SKM-1 treated with dmso at 0.1 percent for 144 hours (cell line): ENCODE measurements at regions not wholly inside any gene's neighbourhood (a gene's known extent, or its start where the extent isn't known, plus 50 kb on each side); places are given as distances from the start of the nearest gene placed in this dataset.
"Not testable (repeated sequence)": the region's sequence is repeated elsewhere in the genome, so short reads cannot be mapped to it uniquely, and the experiment has no call there.

Experiments used
- DNase-seq: peaks from one replicate; lab custom pipeline; 2025; ENCODE audit not compliant: unreplicated experiment; lab: John Stamatoyannopoulos, UW

- not testable (repeated sequence) for DNase-seq
These were observed 126.2 kb downstream of the MTERF1 start for GRCh38 chr7:91754280-91754679.

GRCh38 chr7:91755121-91755520, 125.4 kb downstream of the MTERF1 start:
- DNase-seq = not testable (repeated sequence)

GRCh38 chr7:91759205-91759863, 121.2 kb downstream of the MTERF1 start:
- no peak for DNase-seq

GRCh38 chr7:91767820-91768219, 112.7 kb downstream of the MTERF1 start:
- DNase-seq = no peak

- DNase-seq = no peak
These were observed 109.1 kb downstream of the MTERF1 start for GRCh38 chr7:91771394-91771793.

- DNase-seq = no peak
These were observed 108.3 kb downstream of the MTERF1 start for GRCh38 chr7:91771921-91772815.

GRCh38 chr7:91776171-91776570, 104.3 kb downstream of the MTERF1 start:
- no peak for DNase-seq

DNA sequence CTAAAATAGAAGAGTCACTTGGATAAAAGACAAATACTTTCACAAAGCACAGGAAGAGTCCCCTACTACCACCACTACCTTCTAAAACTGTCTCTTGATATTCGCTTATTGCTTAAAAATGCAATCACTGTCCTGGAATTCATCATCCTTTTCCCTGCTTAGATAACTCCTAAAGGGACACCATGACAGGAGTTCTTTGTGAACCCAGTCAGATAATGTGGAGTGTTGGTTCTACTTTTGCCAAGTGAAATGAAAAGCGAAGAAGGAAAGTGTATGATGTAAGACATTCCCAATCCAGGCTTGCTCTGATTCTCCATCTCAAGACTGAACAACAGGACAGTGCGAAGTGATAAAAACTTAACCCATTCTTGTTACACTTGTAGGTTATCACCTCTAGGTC, 103.0 kb downstream of the MTERF1 start:
- DNase-seq = no peak

- no peak for DNase-seq
These were observed 102.1 kb downstream of the MTERF1 start for GRCh38 chr7:91778416-91778815.

- no peak for DNase-seq
These were observed 100.0 kb downstream of the MTERF1 start for GRCh38 chr7:91780521-91780920.

DNA sequence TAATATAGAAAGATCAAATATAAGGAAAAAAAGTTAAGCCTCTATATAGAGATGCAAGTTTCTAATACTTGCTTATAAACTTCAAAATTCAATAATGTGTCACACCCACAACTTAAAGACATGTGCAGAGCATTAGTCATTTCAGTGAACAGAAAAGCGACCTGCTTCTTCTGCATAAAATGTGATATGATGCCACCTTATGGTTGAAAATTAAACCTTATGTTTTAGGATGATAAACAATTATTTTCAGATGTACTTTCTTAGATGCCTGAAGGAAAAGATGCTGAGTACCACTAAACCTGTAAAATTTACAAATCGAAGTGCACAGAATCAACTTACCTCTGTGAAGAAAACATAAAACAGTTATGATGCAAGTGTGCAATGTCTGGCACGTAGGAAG, 96.0 kb downstream of the MTERF1 start:
- no peak for DNase-seq

- no peak for DNase-seq
These were observed 92.6 kb downstream of the MTERF1 start for GRCh38 chr7:91787931-91788330.

DNA sequence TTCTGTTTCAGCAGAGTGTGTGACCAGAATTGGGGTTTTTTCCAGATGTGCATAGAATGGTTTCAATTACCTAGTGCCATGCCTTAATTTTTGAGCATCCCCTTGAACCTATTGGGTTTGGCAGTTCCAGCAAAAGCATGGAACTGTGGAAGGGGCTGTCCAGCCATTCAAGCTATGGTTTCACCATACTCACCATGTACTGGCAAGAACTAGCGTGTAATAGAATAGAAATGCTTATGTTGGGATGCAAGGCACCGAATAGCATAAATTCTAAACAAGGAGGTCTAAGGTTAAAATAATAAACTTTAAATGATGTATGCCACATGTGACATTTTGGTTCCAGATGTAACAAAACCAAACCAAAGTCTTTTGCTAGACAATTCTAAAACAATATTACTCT, 91.4 kb downstream of the MTERF1 start:
- DNase-seq = no peak

GRCh38 chr7:91789558-91789957, 90.9 kb downstream of the MTERF1 start:
- DNase-seq = no peak

DNA sequence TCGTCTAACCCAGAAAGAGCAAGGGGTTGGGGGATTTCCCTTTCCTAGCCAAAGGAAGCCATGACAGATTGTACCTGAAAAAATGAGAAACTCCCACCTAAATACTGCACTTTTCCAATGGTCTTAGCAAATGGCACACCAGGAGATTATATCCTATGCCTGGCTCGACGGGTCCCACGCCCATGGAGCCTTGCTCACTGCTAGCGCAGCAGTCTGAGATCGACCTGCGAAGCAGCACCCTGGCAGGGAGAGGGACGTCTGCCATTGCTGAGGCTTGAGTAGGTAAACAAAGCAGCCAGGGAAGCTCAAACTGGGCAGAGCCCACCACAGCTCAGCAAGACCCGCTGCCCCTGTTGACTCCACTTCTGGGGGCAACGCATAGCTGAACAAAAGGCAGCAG, 89.9 kb downstream of the MTERF1 start:
- not testable (repeated sequence) for DNase-seq

DNA sequence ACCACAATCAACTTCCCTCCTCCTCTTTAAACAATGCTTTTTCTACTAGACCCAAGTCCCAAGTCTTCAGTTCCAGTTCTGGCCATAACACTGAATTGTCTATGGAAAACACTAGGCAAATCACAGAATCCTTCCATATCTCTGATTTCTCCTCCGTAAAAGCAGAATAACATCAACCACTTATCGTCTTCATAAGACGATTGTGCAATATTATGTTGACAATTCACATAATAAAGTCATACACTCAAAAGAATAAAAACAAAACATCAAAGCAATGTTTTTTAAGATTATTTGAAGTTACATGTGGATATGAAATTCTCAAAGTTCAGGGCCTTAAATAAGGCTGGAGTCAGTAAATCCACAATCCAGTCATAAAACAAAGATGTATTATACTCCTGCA, 84.4 kb downstream of the MTERF1 start:
- no peak for DNase-seq

DNA sequence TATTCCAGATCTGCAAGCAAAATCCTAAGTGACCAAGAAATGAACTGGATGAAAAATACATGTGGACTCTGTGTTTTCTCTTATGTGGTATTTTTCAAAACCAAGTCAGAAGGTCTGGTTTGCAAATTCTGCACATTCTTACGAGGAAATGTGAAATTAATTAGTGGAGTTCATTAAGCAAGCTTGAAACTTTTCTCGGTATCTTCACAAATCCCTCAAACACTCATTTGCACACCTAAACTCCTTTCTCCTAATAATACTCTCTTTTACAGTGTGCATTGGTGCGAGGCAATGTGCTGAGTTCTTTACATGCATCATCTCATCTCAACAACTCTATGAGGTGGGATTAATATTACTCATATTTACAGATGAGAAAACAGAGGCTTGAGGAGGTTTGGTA, 82.1 kb downstream of the MTERF1 start:
- no peak for DNase-seq

GRCh38 chr7:91800389-91800788, 80.1 kb downstream of the MTERF1 start:
- DNase-seq = no peak

DNA sequence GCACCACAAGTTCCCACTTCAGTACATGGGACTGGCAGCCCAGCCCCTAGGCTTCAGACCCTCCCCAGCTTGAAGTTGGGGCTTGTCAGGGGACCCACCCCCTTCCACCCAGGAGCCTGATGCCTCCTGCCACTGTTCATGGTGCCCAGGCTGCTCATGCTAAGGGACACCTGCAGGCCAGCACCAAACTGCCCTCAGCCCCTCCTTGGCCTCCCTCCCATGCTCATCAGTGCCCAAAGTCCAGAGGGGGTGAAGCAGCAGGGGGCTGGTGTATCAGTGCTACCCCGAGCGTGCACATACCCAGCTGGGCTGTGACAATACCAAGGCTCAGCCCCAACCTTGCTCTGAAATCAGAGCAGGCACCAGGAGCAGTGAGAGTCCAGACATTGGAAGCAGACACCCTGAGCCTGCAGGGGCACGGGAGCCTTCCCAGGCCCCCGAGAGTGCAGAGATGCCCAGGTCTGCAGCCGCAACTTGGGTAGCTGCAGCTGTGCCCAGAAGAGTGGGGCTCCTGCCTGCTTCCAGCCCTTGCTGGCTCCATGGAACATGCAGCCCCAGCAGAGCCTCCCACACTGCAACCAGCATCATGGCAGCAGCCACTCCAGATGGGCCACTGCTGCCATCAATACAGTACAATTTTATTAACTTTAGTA, 79.0 kb downstream of the MTERF1 start:
- no peak for DNase-seq

DNA sequence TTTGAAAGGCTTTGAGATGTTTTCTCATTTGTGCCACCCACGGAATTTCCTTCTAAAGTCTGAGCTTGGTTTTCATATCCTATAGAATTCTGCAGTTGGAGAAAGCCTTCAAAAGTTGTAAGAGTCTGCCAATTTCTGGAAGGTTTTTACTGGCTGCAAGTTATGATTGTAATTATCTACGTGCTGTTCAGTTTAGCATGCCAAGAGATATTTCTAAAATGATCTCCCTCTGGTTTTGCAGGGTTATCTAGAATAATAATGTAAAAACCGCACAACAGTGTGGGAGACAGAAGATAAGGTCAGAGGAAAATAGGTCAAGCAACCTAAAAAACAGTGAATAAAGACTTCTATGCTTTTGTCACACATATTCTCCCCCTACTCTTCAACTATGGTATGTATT, 69.3 kb downstream of the MTERF1 start:
- DNase-seq = no peak

DNA sequence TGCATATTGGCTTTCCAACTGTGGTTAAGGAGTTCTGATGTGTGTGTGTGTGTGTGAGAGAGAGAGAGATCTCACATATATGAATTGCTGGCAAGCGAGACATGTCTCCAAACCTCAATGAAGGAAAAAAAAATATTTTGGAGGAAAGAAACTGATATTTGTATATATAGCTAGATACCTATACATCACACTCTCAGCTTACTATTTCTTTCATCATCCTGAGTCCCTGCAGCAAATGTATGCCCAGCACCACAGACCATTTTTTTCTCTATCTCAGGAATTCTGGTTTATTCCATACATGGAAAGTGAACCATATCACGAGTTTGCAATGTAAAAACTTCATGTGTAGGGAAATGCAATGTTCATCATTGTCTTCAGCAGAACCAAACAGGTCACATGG, 68.9 kb downstream of the MTERF1 start:
- no peak for DNase-seq

DNA sequence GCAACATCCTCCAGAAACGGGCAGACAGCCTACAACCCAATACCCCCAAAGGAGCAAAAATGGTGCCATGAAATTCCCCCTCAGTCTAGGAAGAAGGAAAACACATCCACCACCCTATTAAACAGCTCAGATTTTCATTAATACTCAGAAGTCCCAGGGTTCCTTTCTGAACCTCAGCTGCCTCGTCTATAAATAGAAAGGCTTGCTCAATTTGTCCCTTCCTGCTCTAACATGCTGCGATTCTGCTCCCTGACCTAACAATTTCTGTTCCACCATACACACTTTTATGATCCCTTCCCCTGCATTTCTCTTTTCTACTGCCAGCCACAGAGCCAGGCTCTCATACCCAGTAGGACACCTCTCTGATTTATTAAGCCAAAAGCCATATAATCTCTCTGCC, 68.1 kb downstream of the MTERF1 start:
- no peak for DNase-seq
